ENCODE measurements at regions not wholly inside any gene's neighbourhood (a gene's known extent, or its start where the extent isn't known, plus 50 kb on each side); places are given as distances from the start of the nearest gene placed in this dataset.

DNA sequence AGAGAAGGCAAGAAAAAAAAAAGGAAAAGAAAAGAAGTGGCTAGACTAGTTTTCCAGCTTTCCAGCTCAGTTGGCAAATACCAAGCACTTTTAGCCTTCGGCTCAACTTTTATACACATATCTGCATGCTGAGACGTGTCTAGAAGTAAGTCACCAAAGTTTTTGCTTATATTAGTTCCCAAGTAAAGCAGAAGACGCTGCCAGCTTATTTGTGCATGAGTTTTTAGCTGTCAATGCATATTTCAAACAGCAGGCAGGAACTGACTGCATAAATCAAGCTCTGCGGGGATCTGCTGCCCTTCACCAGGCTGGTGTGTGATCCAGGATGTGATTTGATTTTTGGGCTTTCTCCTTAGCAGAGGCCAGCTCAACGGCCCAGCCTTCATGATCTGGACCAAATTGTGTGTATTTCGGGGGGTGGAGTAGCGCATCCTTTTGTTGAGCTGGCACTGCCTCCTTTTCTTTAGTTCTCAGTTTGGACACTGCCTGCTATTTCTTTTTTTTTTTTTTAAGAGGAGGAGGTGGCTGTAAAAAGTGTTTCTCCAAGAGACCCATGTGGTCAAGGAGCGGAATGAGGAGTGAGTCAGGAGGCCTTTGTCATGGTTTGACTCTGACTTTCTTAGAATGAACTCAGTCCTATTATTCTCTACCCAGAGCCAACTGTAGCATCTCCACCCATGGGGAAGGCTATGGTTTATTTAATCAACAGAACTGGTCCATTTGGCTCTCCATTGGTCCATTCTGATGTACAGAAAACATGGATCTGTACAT lies 162.6 kb upstream of the XYLT1 start:
- Histone ChIP-seq H3K9me3 (ENCODE audit: low read depth) (no peaks in the 10 kb centered on the region), H3K4me3 (no peak overlapping the region), H3K27me3 (no peaks in the 10 kb centered on the region), H3K36me3 (no peaks in the 10 kb centered on the region), H3K27ac (no peak overlapping the region), H3K4me1 (ENCODE audit: low read depth) (no peaks in the 10 kb centered on the region)
- TF ChIP-seq, protein P1, sequence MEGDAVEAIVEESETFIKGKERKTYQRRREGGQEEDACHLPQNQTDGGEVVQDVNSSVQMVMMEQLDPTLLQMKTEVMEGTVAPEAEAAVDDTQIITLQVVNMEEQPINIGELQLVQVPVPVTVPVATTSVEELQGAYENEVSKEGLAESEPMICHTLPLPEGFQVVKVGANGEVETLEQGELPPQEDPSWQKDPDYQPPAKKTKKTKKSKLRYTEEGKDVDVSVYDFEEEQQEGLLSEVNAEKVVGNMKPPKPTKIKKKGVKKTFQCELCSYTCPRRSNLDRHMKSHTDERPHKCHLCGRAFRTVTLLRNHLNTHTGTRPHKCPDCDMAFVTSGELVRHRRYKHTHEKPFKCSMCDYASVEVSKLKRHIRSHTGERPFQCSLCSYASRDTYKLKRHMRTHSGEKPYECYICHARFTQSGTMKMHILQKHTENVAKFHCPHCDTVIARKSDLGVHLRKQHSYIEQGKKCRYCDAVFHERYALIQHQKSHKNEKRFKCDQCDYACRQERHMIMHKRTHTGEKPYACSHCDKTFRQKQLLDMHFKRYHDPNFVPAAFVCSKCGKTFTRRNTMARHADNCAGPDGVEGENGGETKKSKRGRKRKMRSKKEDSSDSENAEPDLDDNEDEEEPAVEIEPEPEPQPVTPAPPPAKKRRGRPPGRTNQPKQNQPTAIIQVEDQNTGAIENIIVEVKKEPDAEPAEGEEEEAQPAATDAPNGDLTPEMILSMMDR (IDR thresholded peaks at IDR 0.05; ENCODE audit: low read depth, low read length), result no peak
- no peak for DNase-seq (ENCODE audit: low read depth in 1 of 2, low spot score in 1 of 2)

GRCh38 chr16:17632667-17633066 lies 161.9 kb upstream of the XYLT1 start:
- TF ChIP-seq, protein P1 (IDR thresholded peaks at IDR 0.05; ENCODE audit: low read depth, low read length), result no peak
- H3K36me3 ChIP-seq, result no peaks in the 10 kb centered on the region
- no peak for DNase-seq (ENCODE audit: low read depth in 1 of 2, low spot score in 1 of 2)
- no peaks in the 10 kb centered on the region for H3K4me1 ChIP-seq (ENCODE audit: low read depth)
- H3K27me3 ChIP-seq, result no peaks in the 10 kb centered on the region
- H3K27ac ChIP-seq, result no peak overlapping the region
- H3K4me3 ChIP-seq, result no peak overlapping the region
- no peaks in the 10 kb centered on the region for H3K9me3 ChIP-seq (ENCODE audit: low read depth)

- H3K36me3 ChIP-seq, result no peaks in the 10 kb centered on the region
- H3K4me1 ChIP-seq (ENCODE audit: low read depth), result no peaks in the 10 kb centered on the region
- TF ChIP-seq, protein P1 (IDR thresholded peaks at IDR 0.05; ENCODE audit: low read depth, low read length), result no peak
- H3K27ac ChIP-seq, result no peak overlapping the region
- DNase-seq (ENCODE audit: low read depth in 1 of 2, low spot score in 1 of 2), result no peak
- no peaks in the 10 kb centered on the region for H3K27me3 ChIP-seq
- H3K4me3 ChIP-seq, result no peak overlapping the region
- H3K9me3 ChIP-seq (ENCODE audit: low read depth), result no peaks in the 10 kb centered on the region
Observed at GRCh38 chr16:17629936-17630335, 159.2 kb upstream of the XYLT1 start.

- Histone ChIP-seq H3K4me3 (no peak overlapping the region), H3K4me1 (ENCODE audit: low read depth) (no peaks in the 10 kb centered on the region), H3K36me3 (no peaks in the 10 kb centered on the region), H3K27me3 (no peaks in the 10 kb centered on the region), H3K9me3 (ENCODE audit: low read depth) (no peaks in the 10 kb centered on the region), H3K27ac (no peak overlapping the region)
- no peak for DNase-seq (ENCODE audit: low read depth in 1 of 2, low spot score in 1 of 2)
- TF ChIP-seq, protein P1 (IDR thresholded peaks at IDR 0.05; ENCODE audit: low read depth, low read length), result no peak
Observed at GRCh38 chr16:17628983-17629382, 158.2 kb upstream of the XYLT1 start.

DNA sequence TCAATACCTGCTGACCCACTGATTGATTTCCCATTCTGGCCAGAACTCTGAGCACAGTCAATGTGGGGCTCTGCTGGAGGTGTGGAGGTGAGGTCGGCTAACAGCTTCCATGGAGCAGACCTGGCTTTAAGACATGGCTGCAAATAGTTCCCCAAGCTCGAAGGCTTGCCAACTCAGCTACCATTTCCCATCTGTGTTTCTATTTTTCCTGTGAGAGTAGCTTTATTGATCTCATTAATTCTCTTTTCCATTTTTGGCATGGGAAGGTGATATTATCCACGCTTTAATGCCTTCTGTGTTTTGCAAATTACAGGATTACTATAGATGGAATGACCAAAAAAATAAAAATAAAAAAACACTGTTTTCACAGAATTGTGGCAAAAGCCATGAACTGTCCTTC lies 151.6 kb upstream of the XYLT1 start:
- no peaks in the 10 kb centered on the region for H3K36me3 ChIP-seq
- no peak for DNase-seq (ENCODE audit: low read depth in 1 of 2, low spot score in 1 of 2)
- H3K4me3 ChIP-seq, result no peak overlapping the region
- no peaks in the 10 kb centered on the region for H3K4me1 ChIP-seq (ENCODE audit: low read depth)
- H3K27ac ChIP-seq, result no peak overlapping the region
- H3K27me3 ChIP-seq, result no peaks in the 10 kb centered on the region
- TF ChIP-seq, protein P1 (IDR thresholded peaks at IDR 0.05; ENCODE audit: low read depth, low read length), result no peak
- no peaks in the 10 kb centered on the region for H3K9me3 ChIP-seq (ENCODE audit: low read depth)
